Colonic mucosa (tissue), 4 donors: ENCODE measurements at regions not wholly inside any gene's neighbourhood (a gene's known extent, or its start where the extent isn't known, plus 50 kb on each side); places are given as distances from the start of the nearest gene placed in this dataset.

Experiments
- DNase-seq: peaks from one replicate; pipeline ENCODE4 v3.0.0-alpha.2; 2020
- H3K27ac ChIP-seq: fragments of 200-600 bp; one replicate; pipeline ENCODE4 v1.8.0; 2021
- H3K27me3 ChIP-seq: fragments of 200-600 bp; one replicate; pipeline ENCODE4 v1.8.0; 2021
- H3K36me3 ChIP-seq: fragments of 200-600 bp; one replicate; pipeline ENCODE4 v1.8.0; 2021
- H3K4me1 ChIP-seq: fragments of 200-600 bp; one replicate; pipeline ENCODE4 v1.8.0; 2021; ENCODE audit warnings: mild to moderate bottlenecking
- H3K4me3 ChIP-seq: fragments of 200-600 bp; one replicate; pipeline ENCODE4 v1.8.0; 2021
- H3K9ac ChIP-seq, 2 donors: one replicate each; pipeline ENCODE4 v1.7.0; 2013; ENCODE audit warnings: control low read depth in 2 of 2, low read depth in 2 of 2, low read length in 2 of 2
- H3K9me3 ChIP-seq: fragments of 200-600 bp; one replicate; pipeline ENCODE4 v1.8.0; 2021
- intact Hi-C: fragments of 100-400 bp; cut with DNase I; formaldehyde crosslinking; loops from one replicate; pipeline ENCODE4 v1.14.1; 2022
- TF ChIP-seq, protein P1 (sequence below): fragments of 200-600 bp; IDR thresholded peaks from one replicate; pipeline ENCODE4 v1.8.0; 2022; ENCODE audit warnings: antibody characterized with exemption, mild to moderate bottlenecking
- donor health status: healthy.
- donor health status: DM: no; HTN: no; CAD: no.
- donor health status: DM: no; HTN: no; CAD: no.

DNA sequence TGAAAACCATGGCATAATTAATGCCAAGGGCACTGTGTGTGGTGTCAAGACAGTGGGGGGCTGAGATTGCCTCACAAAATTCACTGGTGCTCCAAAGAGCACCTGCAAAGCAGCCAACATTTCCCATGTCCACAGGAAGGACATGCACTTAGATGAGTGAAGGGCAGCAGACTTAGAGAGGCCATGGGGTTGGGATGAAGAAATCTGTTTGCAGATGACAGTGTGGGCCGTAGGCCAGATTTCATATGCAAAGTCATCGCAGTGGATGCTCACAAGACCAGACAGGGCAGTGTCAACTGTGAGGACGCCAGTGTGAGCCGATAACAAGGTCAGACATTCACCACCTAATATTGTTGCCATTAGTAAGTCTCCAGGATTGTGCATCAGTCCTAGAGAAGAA, 773.4 kb downstream of the EFNB2 start:
- Histone ChIP-seq H3K27ac (no peak overlapping the region), H3K4me1 (no peaks in the 10 kb centered on the region), H3K4me3 (no peak overlapping the region), H3K9me3 (no peaks in the 10 kb centered on the region), H3K36me3 (no peaks in the 10 kb centered on the region), H3K9ac (no peak overlapping the region), H3K27me3 (no peaks in the 10 kb centered on the region)
- DNase-seq: no peak
- intact Hi-C loops: no loop called here
- TF ChIP-seq, protein P1, sequence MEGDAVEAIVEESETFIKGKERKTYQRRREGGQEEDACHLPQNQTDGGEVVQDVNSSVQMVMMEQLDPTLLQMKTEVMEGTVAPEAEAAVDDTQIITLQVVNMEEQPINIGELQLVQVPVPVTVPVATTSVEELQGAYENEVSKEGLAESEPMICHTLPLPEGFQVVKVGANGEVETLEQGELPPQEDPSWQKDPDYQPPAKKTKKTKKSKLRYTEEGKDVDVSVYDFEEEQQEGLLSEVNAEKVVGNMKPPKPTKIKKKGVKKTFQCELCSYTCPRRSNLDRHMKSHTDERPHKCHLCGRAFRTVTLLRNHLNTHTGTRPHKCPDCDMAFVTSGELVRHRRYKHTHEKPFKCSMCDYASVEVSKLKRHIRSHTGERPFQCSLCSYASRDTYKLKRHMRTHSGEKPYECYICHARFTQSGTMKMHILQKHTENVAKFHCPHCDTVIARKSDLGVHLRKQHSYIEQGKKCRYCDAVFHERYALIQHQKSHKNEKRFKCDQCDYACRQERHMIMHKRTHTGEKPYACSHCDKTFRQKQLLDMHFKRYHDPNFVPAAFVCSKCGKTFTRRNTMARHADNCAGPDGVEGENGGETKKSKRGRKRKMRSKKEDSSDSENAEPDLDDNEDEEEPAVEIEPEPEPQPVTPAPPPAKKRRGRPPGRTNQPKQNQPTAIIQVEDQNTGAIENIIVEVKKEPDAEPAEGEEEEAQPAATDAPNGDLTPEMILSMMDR: no peak

DNA sequence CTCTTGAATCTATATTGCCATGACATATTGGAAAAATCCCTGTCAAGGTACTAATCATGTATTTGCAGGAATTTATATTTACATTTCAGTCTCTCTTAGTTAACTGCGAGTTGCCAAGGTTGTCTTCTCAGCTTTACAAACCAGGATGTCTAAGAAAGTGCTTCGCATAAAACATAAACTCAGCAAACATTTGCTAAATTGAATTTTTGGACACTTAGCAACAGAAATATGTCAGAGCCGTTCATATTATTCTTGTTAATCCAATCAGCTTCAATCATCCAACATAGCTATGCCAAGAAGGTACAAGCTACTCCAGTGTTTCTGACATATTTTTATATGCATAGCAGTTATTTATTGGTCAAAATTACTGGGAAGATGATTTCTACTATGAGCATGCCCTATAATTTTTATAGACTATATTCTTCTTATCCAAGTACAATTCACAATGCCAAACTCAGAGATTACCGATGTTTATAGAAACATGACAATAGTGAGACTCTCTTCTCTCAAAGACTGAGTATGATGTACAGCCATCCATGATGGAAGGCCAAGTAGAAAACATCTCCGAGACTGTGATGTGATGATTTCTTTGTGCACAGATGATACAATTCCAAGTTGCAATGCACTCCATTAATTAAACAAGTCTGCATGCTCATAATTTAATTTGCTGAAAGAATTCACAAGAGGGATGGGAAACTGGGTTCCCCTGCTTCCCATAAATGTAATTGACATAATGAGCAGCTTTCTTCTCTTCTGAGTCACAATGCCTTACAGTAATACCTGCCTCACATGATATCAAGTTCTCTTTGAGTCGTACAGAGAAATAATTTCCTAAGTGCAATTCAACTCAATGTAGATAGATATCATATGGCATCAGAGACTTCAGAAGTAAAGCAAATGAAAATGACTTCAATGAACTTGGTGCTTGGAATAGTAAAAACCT, 776.3 kb downstream of the EFNB2 start:
- no peaks in the 10 kb centered on the region for H3K27me3 ChIP-seq
- H3K36me3 ChIP-seq: no peaks in the 10 kb centered on the region
- H3K4me1 ChIP-seq: no peaks in the 10 kb centered on the region
- no peak overlapping the region for H3K9ac ChIP-seq
- TF ChIP-seq, protein P1: no peak
- H3K27ac ChIP-seq: no peak overlapping the region
- intact Hi-C loops: no loop called here
- no peak for DNase-seq
- H3K9me3 ChIP-seq: no peaks in the 10 kb centered on the region
- H3K4me3 ChIP-seq: no peak overlapping the region

DNA sequence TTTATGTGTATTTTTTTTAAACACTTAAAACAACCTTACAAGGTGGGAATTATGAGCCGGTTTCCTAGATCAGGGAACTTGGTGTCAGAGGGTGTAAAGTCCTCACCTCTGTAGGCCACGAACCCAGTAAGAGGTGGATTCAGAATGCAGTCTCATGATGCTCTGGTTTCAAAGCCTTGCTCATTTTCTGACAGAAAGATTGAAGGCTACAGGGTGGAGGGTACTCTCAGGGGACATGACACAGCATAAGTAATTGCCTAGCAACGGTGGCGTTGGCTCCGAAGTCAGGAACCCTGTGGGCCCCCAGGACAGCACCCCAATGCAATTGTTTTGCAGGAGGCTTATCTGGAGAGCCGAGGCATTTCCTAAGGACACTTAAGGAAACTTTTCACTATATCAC, 794.7 kb downstream of the EFNB2 start:
- Histone ChIP-seq H3K4me3 (no peak overlapping the region), H3K9me3 (no peaks in the 10 kb centered on the region), H3K36me3 (no peaks in the 10 kb centered on the region), H3K27ac (no peak overlapping the region), H3K27me3 (no peaks in the 10 kb centered on the region), H3K4me1 (no peaks in the 10 kb centered on the region), H3K9ac (no peak overlapping the region)
- intact Hi-C loops: no loop called here
- TF ChIP-seq, protein P1: no peak
- no peak for DNase-seq

DNA sequence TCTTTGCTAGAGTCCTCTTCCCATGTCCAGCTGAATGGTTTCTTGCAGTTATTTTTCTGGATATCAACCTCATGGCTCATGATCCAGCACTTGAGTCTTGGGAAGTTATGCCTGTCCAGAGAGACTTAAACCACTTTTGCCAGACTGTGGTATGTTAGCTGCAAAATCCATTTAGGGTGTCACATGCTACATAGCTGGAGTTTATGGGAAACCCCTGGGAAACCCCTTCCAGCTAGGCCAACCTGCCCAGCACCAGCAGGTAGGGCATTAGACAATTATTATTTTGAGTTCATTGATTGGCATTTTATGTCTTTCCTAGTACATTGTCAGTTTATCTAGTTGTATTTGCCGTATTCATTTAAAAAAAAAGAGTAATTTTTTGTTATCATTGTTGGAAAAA, 797.8 kb downstream of the EFNB2 start:
- H3K9me3 ChIP-seq: no peaks in the 10 kb centered on the region

DNA sequence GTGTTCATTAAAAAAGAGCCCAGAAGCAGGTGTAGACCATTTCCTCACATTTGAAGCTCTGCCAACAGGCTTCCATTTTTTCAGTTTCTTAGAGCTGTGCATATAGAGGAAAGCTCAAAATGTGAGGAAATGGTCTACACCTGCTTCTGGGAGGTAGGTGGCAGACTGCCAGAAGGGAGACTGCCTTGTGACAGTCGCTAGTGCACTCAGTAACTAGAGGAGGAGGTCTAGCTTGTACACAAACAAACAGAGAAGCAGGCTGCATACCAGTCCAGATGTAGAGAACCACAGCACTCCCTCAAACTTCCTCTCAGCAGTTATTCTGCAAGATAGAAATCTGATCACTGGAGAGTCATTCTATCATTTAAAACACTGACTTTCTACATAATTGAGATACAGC, 800.2 kb downstream of the EFNB2 start:
- no peak overlapping the region for H3K9ac ChIP-seq
- H3K4me1 ChIP-seq: no peaks in the 10 kb centered on the region
- H3K9me3 ChIP-seq: no peaks in the 10 kb centered on the region
- no peaks in the 10 kb centered on the region for H3K36me3 ChIP-seq
- H3K4me3 ChIP-seq: no peak overlapping the region
- DNase-seq: no peak
- H3K27ac ChIP-seq: no peak overlapping the region
- no peaks in the 10 kb centered on the region for H3K27me3 ChIP-seq
- intact Hi-C loops: no loop called here
- TF ChIP-seq, protein P1: no peak

More for the DNA sequence above, 797.8 kb downstream of the EFNB2 start:
- no peak overlapping the region for H3K4me3 ChIP-seq
- TF ChIP-seq, protein P1: no peak
- H3K27ac ChIP-seq: no peak overlapping the region
- H3K27me3 ChIP-seq: no peaks in the 10 kb centered on the region
- H3K9ac ChIP-seq: no peak overlapping the region
- DNase-seq: no peak
- H3K36me3 ChIP-seq: no peaks in the 10 kb centered on the region
- intact Hi-C loops: no loop called here
- H3K4me1 ChIP-seq: no peaks in the 10 kb centered on the region
